ENCODE measurements at regions not wholly inside any gene's neighbourhood (a gene's known extent, or its start where the extent isn't known, plus 50 kb on each side); places are given as distances from the start of the nearest gene placed in this dataset.

DNA sequence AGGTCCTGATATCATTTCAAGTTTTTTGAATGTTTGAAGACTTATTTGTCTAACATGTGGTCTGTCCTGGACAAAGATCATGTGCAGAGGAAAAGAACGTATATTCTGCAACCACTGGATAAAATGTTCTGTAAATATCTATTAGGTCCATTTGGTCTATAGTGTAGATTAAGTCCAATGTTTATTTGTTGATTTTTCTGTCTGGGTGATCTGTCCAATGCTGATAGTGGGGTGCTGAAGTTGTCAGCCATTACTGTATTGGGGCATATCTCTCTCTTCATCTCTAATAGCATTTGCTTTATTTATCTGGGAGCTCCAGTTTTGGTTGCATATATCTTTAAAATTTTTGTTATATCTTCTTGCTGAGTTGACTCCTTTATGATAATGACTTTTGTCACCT is 258.4 kb upstream of the CITED2 start:
- no peak overlapping the region for H3K4ac ChIP-seq (ENCODE audit: low read depth in 1 of 2, low read length in 2 of 2)
- WGBS: 95% methylated on average over 1 of the region's 1 CpG
- H2AFZ ChIP-seq (ENCODE audit: low read depth, low read length): no peak overlapping the region
- H3K27ac ChIP-seq (ENCODE audit: low read length, poor library complexity, severe bottlenecking): no peak overlapping the region
- no peaks in the 10 kb centered on the region for H3K4me1 ChIP-seq (ENCODE audit: control insufficient read depth, insufficient read depth, low read depth, low read length)
- H4K8ac ChIP-seq (ENCODE audit: low read length): no peak overlapping the region
- H3K79me1 ChIP-seq (replicated peaks; ENCODE audit: low read length, poor library complexity, severe bottlenecking): no peaks in the 10 kb centered on the region
- H3K36me3 ChIP-seq (ENCODE audit: control insufficient read depth in 1 of 2, insufficient read depth in 2 of 2, low read depth in 1 of 2, low read length in 2 of 2): no peaks in the 10 kb centered on the region
- H2BK120ac ChIP-seq (ENCODE audit: low read depth, low read length): no peak overlapping the region
- H2BK5ac ChIP-seq (ENCODE audit: low read depth, low read length, poor library complexity, severe bottlenecking): no peak overlapping the region
- H3K4me3 ChIP-seq (ENCODE audit: insufficient read depth in 1 of 2, low read depth in 1 of 2, low read length in 2 of 2): no peak overlapping the region
- H3K27me3 ChIP-seq (ENCODE audit: control insufficient read depth in 1 of 2, insufficient read depth in 1 of 2, low read length in 2 of 2): no peaks in the 10 kb centered on the region
- H3K9me3 ChIP-seq (ENCODE audit: control insufficient read depth, low read length): no peaks in the 10 kb centered on the region
- H3K4me2 ChIP-seq (ENCODE audit: low read length, poor library complexity, severe bottlenecking): no peak overlapping the region
- no peak overlapping the region for H2BK15ac ChIP-seq (ENCODE audit: low read depth, poor library complexity, severe bottlenecking)
- no peak overlapping the region for H3K18ac ChIP-seq (ENCODE audit: low read depth in 1 of 2, low read length in 2 of 2)
- no peak overlapping the region for H3K14ac ChIP-seq (ENCODE audit: low read length in 2 of 2)
- no peak overlapping the region for H3K23ac ChIP-seq (ENCODE audit: low read length in 2 of 2)
- no peak overlapping the region for H2BK12ac ChIP-seq (ENCODE audit: low read length in 2 of 2)
- DNase-seq: no peak
- no peak overlapping the region for H3K9ac ChIP-seq (ENCODE audit: low read length)
- no peak overlapping the region for H2AK5ac ChIP-seq (ENCODE audit: low read length, severe bottlenecking)
- no peak overlapping the region for H4K91ac ChIP-seq (ENCODE audit: low read length)

DNA sequence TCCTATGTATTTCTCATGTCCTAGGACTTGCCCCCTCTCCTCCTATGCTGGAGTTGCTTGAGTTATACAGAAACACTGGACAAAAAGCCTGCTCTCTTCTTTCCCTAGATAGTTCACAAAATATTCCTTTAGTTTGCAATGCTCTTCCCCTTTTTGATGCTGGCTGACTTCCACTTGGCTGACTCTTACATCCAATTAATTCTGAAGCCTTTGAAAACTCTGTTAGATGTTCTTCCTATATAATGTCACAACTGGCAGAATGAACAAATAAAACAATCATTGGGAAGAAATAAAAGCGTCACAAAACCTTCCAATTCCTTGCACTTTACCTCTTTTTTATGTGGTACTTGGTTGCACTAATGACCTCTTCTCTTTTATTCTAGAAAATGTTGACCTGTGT is 253.8 kb upstream of the CITED2 start:
- Histone ChIP-seq H4K91ac (ENCODE audit: low read length) (no peak overlapping the region), H3K23ac (ENCODE audit: low read length in 2 of 2) (no peak overlapping the region), H3K9me3 (ENCODE audit: control insufficient read depth, low read length) (no peaks in the 10 kb centered on the region), H3K9ac (ENCODE audit: low read length) (no peak overlapping the region), H3K79me1 (replicated peaks; ENCODE audit: low read length, poor library complexity, severe bottlenecking) (no peaks in the 10 kb centered on the region), H3K36me3 (ENCODE audit: control insufficient read depth in 1 of 2, insufficient read depth in 2 of 2, low read depth in 1 of 2, low read length in 2 of 2) (no peaks in the 10 kb centered on the region), H3K27ac (ENCODE audit: low read length, poor library complexity, severe bottlenecking) (no peak overlapping the region), H2AK5ac (ENCODE audit: low read length, severe bottlenecking) (no peak overlapping the region), H2BK15ac (ENCODE audit: low read depth, poor library complexity, severe bottlenecking) (no peak overlapping the region), H3K4me1 (ENCODE audit: control insufficient read depth, insufficient read depth, low read depth, low read length) (no peaks in the 10 kb centered on the region), H3K4me3 (ENCODE audit: insufficient read depth in 1 of 2, low read depth in 1 of 2, low read length in 2 of 2) (no peak overlapping the region), H2BK5ac (ENCODE audit: low read depth, low read length, poor library complexity, severe bottlenecking) (no peak overlapping the region), H4K8ac (ENCODE audit: low read length) (no peak overlapping the region), H3K14ac (ENCODE audit: low read length in 2 of 2) (no peak overlapping the region), H3K27me3 (ENCODE audit: control insufficient read depth in 1 of 2, insufficient read depth in 1 of 2, low read length in 2 of 2) (no peaks in the 10 kb centered on the region), H3K18ac (ENCODE audit: low read depth in 1 of 2, low read length in 2 of 2) (no peak overlapping the region), H3K4ac (ENCODE audit: low read depth in 1 of 2, low read length in 2 of 2) (no peak overlapping the region), H3K4me2 (ENCODE audit: low read length, poor library complexity, severe bottlenecking) (no peak overlapping the region), H2BK12ac (ENCODE audit: low read length in 2 of 2) (no peak overlapping the region), H2AFZ (ENCODE audit: low read depth, low read length) (no peak overlapping the region), H2BK120ac (ENCODE audit: low read depth, low read length) (no peak overlapping the region)
- no peak for DNase-seq
- no CpG with 5 or more reads among the region's 1 CpG for WGBS

DNA sequence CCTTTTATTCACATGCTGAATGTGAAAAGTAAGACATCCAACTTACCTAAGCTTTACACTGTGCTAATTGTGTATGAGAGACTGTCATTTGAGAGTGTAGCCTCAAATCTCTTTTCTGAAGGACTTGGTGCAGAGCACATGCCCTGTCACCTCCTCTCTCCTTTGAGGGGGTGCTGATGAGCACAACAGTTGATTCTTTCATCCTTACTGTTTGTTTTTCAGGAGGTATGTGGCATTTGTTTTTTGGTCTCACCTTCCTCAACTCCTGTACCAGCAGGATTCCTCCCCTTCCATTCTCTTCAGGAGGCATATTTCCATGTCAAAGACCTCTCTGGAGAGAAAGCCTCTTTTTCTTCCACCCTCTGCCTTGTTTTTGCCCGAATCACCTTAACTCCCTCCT is 252.6 kb upstream of the CITED2 start:
- no peaks in the 10 kb centered on the region for H3K9me3 ChIP-seq (ENCODE audit: control insufficient read depth, low read length)
- H3K4me3 ChIP-seq (ENCODE audit: insufficient read depth in 1 of 2, low read depth in 1 of 2, low read length in 2 of 2): no peak overlapping the region
- H3K79me1 ChIP-seq (replicated peaks; ENCODE audit: low read length, poor library complexity, severe bottlenecking): no peaks in the 10 kb centered on the region
- no peak overlapping the region for H4K91ac ChIP-seq (ENCODE audit: low read length)
- H2AFZ ChIP-seq (ENCODE audit: low read depth, low read length): no peak overlapping the region
- no peaks in the 10 kb centered on the region for H3K36me3 ChIP-seq (ENCODE audit: control insufficient read depth in 1 of 2, insufficient read depth in 2 of 2, low read depth in 1 of 2, low read length in 2 of 2)
- no peak overlapping the region for H3K4me2 ChIP-seq (ENCODE audit: low read length, poor library complexity, severe bottlenecking)
- H3K4me1 ChIP-seq (ENCODE audit: control insufficient read depth, insufficient read depth, low read depth, low read length): no peaks in the 10 kb centered on the region
- 18% methylated on average over 1 of the region's 1 CpG for WGBS
- no peak overlapping the region for H3K23ac ChIP-seq (ENCODE audit: low read length in 2 of 2)
- H3K27me3 ChIP-seq (ENCODE audit: control insufficient read depth in 1 of 2, insufficient read depth in 1 of 2, low read length in 2 of 2): no peaks in the 10 kb centered on the region
- no peak overlapping the region for H2BK15ac ChIP-seq (ENCODE audit: low read depth, poor library complexity, severe bottlenecking)
- no peak overlapping the region for H4K8ac ChIP-seq (ENCODE audit: low read length)
- no peak overlapping the region for H3K27ac ChIP-seq (ENCODE audit: low read length, poor library complexity, severe bottlenecking)
- no peak overlapping the region for H2AK5ac ChIP-seq (ENCODE audit: low read length, severe bottlenecking)
- no peak overlapping the region for H3K14ac ChIP-seq (ENCODE audit: low read length in 2 of 2)
- no peak for DNase-seq
- no peak overlapping the region for H2BK5ac ChIP-seq (ENCODE audit: low read depth, low read length, poor library complexity, severe bottlenecking)
- H3K9ac ChIP-seq (ENCODE audit: low read length): no peak overlapping the region
- H2BK120ac ChIP-seq (ENCODE audit: low read depth, low read length): peak overlapping the region; percentile 19
- H2BK12ac ChIP-seq (ENCODE audit: low read length in 2 of 2): no peak overlapping the region
- H3K18ac ChIP-seq (ENCODE audit: low read depth in 1 of 2, low read length in 2 of 2): peak overlapping the region in 1 of 2 experiments; percentile 33
- no peak overlapping the region for H3K4ac ChIP-seq (ENCODE audit: low read depth in 1 of 2, low read length in 2 of 2)

DNA sequence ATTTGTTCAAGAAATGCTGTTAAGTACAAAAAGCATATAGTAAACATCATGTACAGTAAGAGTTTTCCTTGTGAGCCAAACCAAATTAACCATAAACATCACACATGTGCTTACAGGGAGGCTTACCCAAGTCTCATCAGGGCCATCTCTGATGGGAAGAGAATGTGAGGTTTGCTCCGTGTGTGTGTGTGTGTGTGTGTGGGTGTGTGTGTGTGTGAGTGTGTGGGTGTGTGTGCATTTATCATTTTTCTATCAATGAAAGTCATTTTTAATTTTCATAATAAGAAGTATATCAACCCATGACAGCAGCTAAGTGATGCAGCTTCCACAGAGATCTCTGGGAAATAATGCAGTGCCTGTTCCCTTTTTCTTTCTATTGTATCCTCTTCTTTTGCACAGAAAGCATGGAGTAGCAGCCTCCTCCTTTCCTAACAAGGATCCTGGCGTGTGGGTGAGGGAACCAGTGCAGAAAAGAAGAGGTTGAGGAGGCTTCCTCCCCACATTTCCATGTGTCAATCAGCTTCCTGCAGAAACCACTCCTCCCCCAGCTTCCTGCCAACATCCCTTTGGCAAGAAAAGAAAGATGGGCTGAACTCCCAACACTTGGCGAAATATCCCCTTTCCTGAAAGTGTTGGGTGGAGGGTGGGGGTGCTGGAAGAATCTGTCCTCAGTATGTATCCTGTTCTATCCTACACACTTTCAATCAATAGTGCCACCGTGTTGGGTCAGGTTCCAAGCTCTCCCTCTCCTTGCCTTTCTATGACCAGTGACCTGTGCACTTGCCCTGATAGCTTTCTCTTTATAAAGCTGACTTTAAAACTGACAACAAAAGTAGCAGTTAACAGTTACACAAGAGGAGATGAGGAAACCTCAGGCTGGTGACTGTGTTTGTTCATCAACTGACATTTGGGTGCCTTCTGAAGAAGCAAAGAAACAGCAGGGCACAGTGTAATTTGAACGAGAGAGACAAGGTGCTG is 251.8 kb upstream of the CITED2 start:
- H3K18ac ChIP-seq (ENCODE audit: low read depth in 1 of 2, low read length in 2 of 2): peak overlapping the region in 1 of 2 experiments; percentile 21
- H4K91ac ChIP-seq (ENCODE audit: low read length): no peak overlapping the region
- H3K36me3 ChIP-seq (ENCODE audit: control insufficient read depth in 1 of 2, insufficient read depth in 2 of 2, low read depth in 1 of 2, low read length in 2 of 2): no peaks in the 10 kb centered on the region
- no peak overlapping the region for H2BK12ac ChIP-seq (ENCODE audit: low read length in 2 of 2)
- no peak overlapping the region for H2AFZ ChIP-seq (ENCODE audit: low read depth, low read length)
- peak overlapping the region; percentile 92 for H2AK5ac ChIP-seq (ENCODE audit: low read length, severe bottlenecking)
- H3K27ac ChIP-seq (ENCODE audit: low read length, poor library complexity, severe bottlenecking): no peak overlapping the region
- no peaks in the 10 kb centered on the region for H3K79me1 ChIP-seq (replicated peaks; ENCODE audit: low read length, poor library complexity, severe bottlenecking)
- no peak overlapping the region for H2BK5ac ChIP-seq (ENCODE audit: low read depth, low read length, poor library complexity, severe bottlenecking)
- H3K4me3 ChIP-seq (ENCODE audit: insufficient read depth in 1 of 2, low read depth in 1 of 2, low read length in 2 of 2): no peak overlapping the region
- H3K14ac ChIP-seq (ENCODE audit: low read length in 2 of 2): peak overlapping the region in 1 of 2 experiments; percentile 48
- no peak overlapping the region for H3K9ac ChIP-seq (ENCODE audit: low read length)
- no peak overlapping the region for H2BK15ac ChIP-seq (ENCODE audit: low read depth, poor library complexity, severe bottlenecking)
- H3K27me3 ChIP-seq (ENCODE audit: control insufficient read depth in 1 of 2, insufficient read depth in 1 of 2, low read length in 2 of 2): no peaks in the 10 kb centered on the region
- DNase-seq: peak; percentile 28
- no peak overlapping the region for H3K23ac ChIP-seq (ENCODE audit: low read length in 2 of 2)
- H3K4ac ChIP-seq (ENCODE audit: low read depth in 1 of 2, low read length in 2 of 2): no peak overlapping the region
- no peak overlapping the region for H3K4me2 ChIP-seq (ENCODE audit: low read length, poor library complexity, severe bottlenecking)
- no peaks in the 10 kb centered on the region for H3K4me1 ChIP-seq (ENCODE audit: control insufficient read depth, insufficient read depth, low read depth, low read length)
- no peak overlapping the region for H4K8ac ChIP-seq (ENCODE audit: low read length)
- 68% methylated on average over 2 of the region's 5 CpGs for whole genome bisulfite sequencing
- peak overlapping the region; percentile 19 for H2BK120ac ChIP-seq (ENCODE audit: low read depth, low read length)
- no peaks in the 10 kb centered on the region for H3K9me3 ChIP-seq (ENCODE audit: control insufficient read depth, low read length)
